HG03064 (cell line): ENCODE measurements at regions not wholly inside any gene's neighbourhood (a gene's known extent, or its start where the extent isn't known, plus 50 kb on each side); places are given as distances from the start of the nearest gene placed in this dataset.

Source experiments
- ATAC-seq: cut with Tn5 transposase; IDR thresholded peaks from one replicate; pipeline ENCODE4 v1.9.1; 2021; ENCODE audit warnings: low read depth; ENCODE audit not compliant: unreplicated experiment

GRCh38 chr12:58452546-58452945 is 467.8 kb downstream of the LRIG3 start:
- no peak for ATAC-seq

GRCh38 chr12:58453306-58453705 is 467.0 kb downstream of the LRIG3 start:
- ATAC-seq = no peak

GRCh38 chr12:58455136-58455535 is 465.2 kb downstream of the LRIG3 start:
- ATAC-seq = no peak

DNA sequence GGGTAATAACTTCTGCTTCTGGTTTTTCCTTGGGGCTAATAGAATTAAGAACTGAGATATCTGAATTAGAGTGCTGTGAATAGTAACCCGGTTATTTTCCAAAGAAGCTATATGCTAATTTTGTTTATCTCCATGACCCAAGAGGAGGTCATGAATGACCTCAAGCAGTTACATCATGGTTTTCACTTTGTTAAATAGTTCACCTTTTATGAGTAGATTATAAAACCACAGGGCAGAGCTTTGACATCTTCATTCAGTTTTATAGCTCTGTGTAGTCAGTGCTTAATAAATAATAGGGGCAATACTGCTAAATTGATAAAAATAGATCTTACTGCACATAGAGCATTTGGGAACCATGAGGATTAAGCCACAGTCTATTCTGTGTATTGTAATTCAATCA is 462.2 kb downstream of the LRIG3 start:
- ATAC-seq = no peak

DNA sequence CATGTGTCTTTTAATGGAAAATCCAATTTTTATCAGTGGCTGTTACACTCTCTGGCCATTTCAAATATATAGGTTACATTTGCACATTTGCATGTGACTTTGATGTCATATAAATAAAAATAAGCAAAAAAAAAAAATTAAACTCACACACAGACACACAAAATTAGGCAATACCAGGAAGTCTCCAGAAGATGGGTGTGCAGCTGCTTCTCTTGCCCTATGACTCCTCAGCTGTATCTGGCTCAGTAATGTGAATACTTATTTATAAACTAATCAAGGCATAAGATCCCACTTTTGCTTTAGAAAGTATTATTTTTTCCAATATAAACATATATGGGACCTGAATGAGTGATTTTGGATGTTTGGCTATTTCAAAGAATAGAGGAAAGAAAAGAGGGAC is 461.1 kb downstream of the LRIG3 start:
- ATAC-seq = no peak

GRCh38 chr12:58463051-58463450 is 457.3 kb downstream of the LRIG3 start:
- ATAC-seq = no peak

GRCh38 chr12:58465418-58465817 is 454.9 kb downstream of the LRIG3 start:
- no peak for ATAC-seq

GRCh38 chr12:58470266-58471010 is 449.9 kb downstream of the LRIG3 start:
- no peak for ATAC-seq

DNA sequence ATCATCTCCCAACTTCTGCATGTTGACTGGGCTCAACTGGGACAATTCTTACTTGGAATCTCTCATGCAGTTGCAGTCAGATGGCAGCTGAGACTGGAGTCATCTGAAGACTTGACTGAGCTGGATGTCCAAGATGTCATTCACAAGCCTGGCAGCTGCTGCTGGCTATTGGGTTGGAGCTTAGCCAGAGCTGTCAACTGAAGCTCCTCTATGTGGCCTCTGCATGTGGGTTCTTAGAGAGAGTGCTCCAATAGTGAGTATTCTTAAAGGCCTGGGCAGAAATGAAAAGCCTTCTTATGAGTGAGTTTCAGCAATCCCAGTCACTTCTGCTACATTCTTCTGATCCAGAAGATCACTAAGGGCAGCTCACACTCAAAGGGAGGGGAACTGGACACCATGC is 440.9 kb downstream of the LRIG3 start:
- ATAC-seq = no peak

GRCh38 chr12:58481811-58482210 is 438.5 kb downstream of the LRIG3 start:
- no peak for ATAC-seq

DNA sequence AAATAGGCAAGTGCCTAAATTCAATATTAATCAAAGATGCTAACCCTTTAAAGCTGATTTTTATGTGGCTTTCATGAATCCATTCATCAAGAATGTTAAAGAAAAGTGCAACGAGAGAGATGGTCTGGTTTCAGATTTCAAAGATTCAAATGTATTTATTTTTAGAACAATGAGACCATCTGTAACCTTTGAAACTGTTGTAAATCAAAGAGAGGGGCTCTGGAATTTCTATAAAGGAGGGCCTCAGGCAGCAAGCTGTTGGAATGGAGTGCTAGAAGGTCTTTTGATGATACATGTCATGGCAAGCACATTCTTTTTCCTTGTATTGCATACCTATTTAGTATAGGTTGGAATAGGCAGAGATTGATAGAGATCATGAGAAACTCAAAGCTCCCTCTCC is 433.0 kb downstream of the LRIG3 start:
- no peak for ATAC-seq

- ATAC-seq = peak; percentile 61
Observed at GRCh38 chr12:58487678-58488161, 432.6 kb downstream of the LRIG3 start.

- no peak for ATAC-seq
Observed at GRCh38 chr12:58489394-58489793, 430.9 kb downstream of the LRIG3 start.

DNA sequence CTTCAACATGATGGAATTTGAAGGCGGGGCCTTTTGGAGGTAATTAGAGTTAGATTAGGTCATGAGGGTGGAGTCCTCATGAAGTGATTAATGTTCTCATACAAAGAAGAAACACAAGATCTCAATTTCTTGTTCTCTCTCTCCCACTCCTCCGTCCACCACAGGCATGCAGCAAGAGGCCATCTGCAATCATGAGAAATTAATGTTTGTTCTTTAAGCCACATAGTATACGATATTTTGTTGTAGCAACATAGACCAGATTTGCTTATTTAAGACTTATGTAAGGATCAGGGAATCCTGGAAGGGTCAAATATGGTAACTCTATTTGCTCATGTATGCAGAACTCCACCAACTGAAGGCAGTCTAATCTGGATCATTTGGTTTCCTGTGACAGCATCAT is 429.0 kb downstream of the LRIG3 start:
- ATAC-seq = no peak

- ATAC-seq = no peak
Observed at GRCh38 chr12:58496411-58497190, 423.7 kb downstream of the LRIG3 start.

DNA sequence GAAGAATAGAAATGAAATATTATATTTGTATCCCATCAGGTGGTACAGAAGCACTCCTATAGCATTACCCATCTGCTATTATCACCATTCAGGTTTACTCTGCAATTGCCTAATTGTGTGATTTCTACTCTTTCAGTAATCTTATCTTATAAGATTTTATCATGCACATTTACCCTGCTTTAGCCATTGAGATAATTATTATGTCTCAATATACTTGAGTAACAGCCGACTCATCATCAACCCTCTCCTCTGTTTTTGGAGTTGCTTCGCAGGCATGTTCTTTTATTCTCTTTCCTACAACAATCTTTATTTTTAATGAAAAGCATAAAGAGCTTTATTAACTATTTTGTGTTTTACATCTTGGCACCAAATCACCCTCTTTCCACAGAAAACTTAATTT is 419.9 kb downstream of the LRIG3 start:
- ATAC-seq = no peak

DNA sequence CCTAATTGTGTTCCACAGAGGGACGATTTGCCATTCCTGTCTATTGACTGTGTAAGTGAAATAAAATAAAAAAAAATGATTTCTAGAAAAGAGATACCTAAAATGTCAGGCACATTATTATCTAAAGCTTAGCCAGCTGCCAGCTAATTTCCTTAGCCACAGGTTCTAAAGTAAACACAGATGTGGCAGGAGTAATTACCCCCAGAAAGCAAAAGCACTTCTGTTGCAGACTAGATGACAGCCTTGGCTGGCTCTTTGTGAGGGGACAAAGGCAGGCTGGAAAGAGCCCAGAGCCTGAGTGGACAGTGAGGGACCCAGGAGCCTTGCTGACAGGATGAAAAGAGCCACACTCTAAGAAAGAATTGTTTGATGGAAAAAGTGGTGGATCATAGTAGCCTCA is 418.1 kb downstream of the LRIG3 start:
- no peak for ATAC-seq

DNA sequence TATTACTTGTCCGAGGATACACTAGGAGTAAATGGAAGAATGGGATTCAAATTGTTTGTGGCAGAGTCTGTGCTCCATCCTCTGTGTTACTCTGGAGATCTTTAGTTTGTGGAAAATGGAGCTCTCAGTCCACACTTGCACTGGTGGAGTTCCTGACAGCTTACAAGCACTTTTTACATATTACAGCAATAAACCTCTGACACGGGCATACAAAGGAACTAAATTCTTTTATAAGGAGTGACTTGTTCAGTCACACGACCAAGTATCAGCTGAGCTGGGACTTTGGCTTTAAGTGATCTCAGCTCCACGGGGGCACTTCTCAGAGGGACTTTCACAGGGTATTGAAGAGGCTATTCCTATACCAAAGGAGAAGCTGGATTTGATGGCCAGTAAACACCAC is 417.5 kb downstream of the LRIG3 start:
- ATAC-seq = no peak

DNA sequence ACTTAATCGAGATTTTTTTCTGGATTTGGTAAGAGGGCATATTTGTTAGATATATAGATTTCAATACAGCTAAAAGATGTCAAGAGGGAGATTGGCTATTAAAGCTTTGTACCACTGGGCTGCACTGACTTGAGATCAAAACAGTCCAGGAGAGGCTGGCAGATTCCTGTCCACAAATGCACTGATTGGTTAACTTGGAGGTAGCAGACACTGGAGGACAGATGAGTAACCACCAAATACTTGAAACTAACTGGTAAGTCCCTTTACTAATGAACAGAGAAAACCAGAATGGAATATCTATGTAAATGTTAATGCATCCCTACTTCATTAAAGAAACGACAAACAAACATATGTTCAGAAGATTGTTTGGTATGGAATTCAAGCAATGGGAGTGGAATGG is 416.6 kb downstream of the LRIG3 start:
- no peak for ATAC-seq

- ATAC-seq = no peak
Observed at GRCh38 chr12:58504143-58504938, 416.0 kb downstream of the LRIG3 start.
